Chondrocyte (in vitro differentiated cells): ENCODE measurements at regions not wholly inside any gene's neighbourhood (a gene's known extent, or its start where the extent isn't known, plus 50 kb on each side); places are given as distances from the start of the nearest gene placed in this dataset.
"Not testable (repeated sequence)": the region's sequence is repeated elsewhere in the genome, so short reads cannot be mapped to it uniquely, and the experiment has no call there.

Experiments
- DNase-seq: peaks from one replicate; pipeline ENCODE4 v3.0.0; 2021; ENCODE audit warnings: mixed read lengths, low spot score
- H3K27ac Mint-ChIP-seq: one replicate; pipeline ENCODE4 v1.8.0; 2021; ENCODE audit warnings: mild to moderate bottlenecking, moderate library complexity, mixed read lengths; ENCODE audit not compliant: unreplicated experiment
- H3K27me3 Mint-ChIP-seq: 2 replicates; pipeline ENCODE4 v1.8.0; 2021; ENCODE audit warnings: low read depth, mixed read lengths
- H3K36me3 Mint-ChIP-seq: 2 replicates; pipeline ENCODE4 v1.8.0; 2021; ENCODE audit warnings: low read depth, mixed read lengths
- H3K4me1 Mint-ChIP-seq: 2 replicates; pipeline ENCODE4 v1.8.0; 2021; ENCODE audit warnings: low read depth, mild to moderate bottlenecking, mixed read lengths
- H3K4me3 Mint-ChIP-seq: one replicate; pipeline ENCODE4 v1.8.0; 2021; ENCODE audit warnings: mild to moderate bottlenecking, moderate library complexity, mixed read lengths; ENCODE audit not compliant: unreplicated experiment
- H3K9me3 Mint-ChIP-seq: 2 replicates; pipeline ENCODE4 v1.8.0; 2021; ENCODE audit warnings: low read depth, mixed read lengths
- TF ChIP-seq, protein P1 (sequence below): fragments of 200-600 bp; sonication (generic); IDR thresholded peaks from 2 replicates; pipeline ENCODE4 v1.5.0; 2021; ENCODE audit warnings: antibody characterized with exemption, mild to moderate bottlenecking, moderate library complexity

DNA sequence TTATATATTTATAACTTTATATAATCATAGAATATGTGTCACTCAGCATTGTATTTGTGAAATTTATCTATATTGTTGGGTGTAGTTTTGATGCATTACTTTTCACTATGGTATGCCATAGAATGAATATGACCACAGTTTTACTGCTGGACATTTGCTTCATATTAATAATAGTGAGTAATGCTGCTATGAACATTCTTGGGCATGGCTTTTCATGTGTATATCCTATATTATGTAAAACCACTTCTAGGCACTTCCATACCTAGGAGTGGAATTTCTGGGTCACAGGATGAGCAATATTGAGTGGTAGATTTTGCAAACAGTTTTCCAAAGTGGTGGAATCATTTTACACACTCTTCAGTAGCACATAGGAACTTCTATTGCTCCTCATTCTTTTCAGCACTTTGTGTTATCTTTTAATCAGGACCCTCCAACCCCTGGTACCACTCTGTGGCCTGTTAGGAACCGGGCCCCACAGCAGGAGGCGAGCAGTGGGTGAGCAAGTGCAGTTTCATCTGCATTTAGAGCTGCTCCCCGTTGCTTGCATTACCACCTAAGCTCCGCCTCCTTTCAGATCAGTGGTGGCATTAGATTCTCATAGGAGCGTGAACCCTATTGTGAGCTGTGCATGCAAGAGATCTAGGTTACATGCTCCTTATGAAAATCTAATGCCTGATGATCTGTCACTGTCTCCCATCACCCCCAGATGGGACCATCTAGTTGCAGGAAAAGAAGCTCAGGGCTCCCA, 56.0 kb upstream of the CNIH3 start:
- Mint-ChIP-seq H3K27ac (no peak overlapping the region), H3K4me3 (no peak overlapping the region), H3K36me3 (no peaks in the 10 kb centered on the region), H3K4me1 (peaks cover 5% of the 10 kb centered on the region), H3K9me3 (peaks cover 3% of the 10 kb centered on the region), H3K27me3 (no peaks in the 10 kb centered on the region)
- TF ChIP-seq, protein P1, sequence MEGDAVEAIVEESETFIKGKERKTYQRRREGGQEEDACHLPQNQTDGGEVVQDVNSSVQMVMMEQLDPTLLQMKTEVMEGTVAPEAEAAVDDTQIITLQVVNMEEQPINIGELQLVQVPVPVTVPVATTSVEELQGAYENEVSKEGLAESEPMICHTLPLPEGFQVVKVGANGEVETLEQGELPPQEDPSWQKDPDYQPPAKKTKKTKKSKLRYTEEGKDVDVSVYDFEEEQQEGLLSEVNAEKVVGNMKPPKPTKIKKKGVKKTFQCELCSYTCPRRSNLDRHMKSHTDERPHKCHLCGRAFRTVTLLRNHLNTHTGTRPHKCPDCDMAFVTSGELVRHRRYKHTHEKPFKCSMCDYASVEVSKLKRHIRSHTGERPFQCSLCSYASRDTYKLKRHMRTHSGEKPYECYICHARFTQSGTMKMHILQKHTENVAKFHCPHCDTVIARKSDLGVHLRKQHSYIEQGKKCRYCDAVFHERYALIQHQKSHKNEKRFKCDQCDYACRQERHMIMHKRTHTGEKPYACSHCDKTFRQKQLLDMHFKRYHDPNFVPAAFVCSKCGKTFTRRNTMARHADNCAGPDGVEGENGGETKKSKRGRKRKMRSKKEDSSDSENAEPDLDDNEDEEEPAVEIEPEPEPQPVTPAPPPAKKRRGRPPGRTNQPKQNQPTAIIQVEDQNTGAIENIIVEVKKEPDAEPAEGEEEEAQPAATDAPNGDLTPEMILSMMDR: no peak
- no peak for DNase-seq

DNA sequence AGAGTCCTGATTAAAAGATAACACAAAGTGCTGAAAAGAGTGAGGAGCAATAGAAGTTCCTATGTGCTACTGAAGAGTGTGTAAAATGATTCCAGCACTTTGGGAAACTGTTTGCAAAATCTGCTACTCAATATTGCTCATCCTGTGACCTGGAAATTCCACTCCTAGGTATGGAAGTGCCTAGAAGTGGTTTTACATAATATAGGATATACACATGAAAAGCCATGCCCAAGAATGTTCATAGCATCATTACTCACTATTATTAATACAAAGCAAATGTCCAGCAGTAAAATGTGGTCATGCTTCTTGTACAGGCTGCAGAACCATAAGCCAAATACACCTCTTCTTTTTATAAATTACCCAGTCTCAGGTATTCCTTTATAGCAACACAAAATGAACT, 53.2 kb upstream of the CNIH3 start:
- not testable (repeated sequence) for DNase-seq, H3K27ac Mint-ChIP-seq, H3K27me3 Mint-ChIP-seq, H3K36me3 Mint-ChIP-seq, H3K9me3 Mint-ChIP-seq, H3K4me3 Mint-ChIP-seq
- H3K4me1 Mint-ChIP-seq: peaks cover 13% of the 10 kb centered on the region

DNA sequence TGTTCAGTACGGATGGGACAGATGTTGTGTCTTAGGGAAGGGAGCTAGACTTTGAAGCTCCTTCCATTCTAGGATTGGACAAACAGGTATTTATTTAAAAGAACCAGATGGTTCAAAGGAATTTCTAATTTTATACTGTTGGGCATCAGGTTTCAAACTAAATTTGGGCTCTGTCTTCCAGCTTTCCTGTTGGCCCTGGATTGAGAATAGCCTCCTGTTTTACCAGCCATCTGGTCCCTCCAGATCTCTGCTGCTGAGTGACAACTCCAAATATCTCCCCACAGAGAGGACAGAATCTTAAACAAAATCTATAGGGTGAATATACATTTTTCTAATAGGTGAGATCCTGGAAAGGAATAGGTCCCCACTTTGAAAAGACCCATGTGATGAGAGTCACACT, 52.5 kb upstream of the CNIH3 start:
- Mint-ChIP-seq H3K27me3 (no peaks in the 10 kb centered on the region), H3K9me3 (peaks cover 3% of the 10 kb centered on the region), H3K4me1 (peaks cover 13% of the 10 kb centered on the region), H3K36me3 (no peaks in the 10 kb centered on the region), H3K27ac (no peak overlapping the region), H3K4me3 (no peak overlapping the region)
- TF ChIP-seq, protein P1: no peak
- DNase-seq: no peak

DNA sequence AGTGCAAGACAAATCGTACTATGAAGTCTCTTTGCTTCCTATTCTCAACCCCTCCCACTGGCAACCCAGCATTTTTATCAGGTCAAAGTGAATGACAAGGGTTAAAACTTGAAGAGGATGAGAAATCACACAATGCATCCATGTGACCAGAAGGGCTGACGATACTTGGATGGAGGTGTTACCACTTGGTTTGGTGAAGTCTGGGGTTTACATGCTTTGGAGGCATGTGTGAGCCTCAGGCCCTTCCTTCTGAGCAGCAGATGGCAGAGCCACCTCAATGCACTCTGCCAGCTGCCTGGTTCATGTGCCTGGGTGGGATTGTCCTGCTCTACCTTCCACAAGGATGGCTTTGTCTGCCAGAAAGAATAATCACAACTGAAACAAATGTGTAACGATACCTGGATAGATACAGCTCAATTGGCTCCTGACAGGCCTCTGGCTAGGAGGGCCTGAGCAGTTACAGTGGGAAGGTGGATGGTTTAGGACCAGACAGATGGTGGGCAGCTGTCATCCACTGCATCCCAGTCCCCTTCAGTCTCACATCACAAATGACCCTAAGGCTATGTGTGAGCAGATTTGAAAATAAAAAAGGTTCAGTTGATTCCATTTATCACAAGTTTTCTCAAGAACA, 51.5 kb upstream of the CNIH3 start:
- Mint-ChIP-seq H3K27me3 (no peaks in the 10 kb centered on the region), H3K36me3 (no peaks in the 10 kb centered on the region), H3K4me3 (no peak overlapping the region), H3K4me1 (peaks cover 13% of the 10 kb centered on the region), H3K27ac (no peak overlapping the region), H3K9me3 (peaks cover 3% of the 10 kb centered on the region)
- TF ChIP-seq, protein P1: no peak
- no peak for DNase-seq

DNA sequence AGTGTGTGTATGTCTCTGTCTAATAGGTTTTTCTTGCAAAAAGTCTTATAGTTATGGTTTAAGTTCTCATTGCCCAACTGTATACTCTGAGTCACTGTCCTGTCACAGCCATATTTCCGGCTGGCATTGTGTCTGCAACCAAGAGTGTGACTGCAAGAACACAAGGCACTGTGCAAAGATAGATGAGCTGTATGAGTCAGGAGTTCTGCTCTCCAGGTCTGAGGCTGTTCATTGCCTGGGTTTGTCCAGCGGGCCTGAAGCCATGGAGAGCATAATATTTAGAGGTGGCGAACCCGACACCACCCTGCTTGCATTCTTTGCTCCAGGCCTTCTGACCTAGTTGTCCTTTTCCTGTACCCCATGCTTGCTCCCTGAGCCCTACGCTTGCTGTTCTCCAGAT, 50.9 kb upstream of the CNIH3 start:
- H3K27ac Mint-ChIP-seq: peak overlapping the region; percentile 45
- no peaks in the 10 kb centered on the region for H3K27me3 Mint-ChIP-seq
- H3K4me1 Mint-ChIP-seq: peaks cover 13% of the 10 kb centered on the region
- no peak overlapping the region for H3K4me3 Mint-ChIP-seq
- TF ChIP-seq, protein P1: no peak
- H3K36me3 Mint-ChIP-seq: no peaks in the 10 kb centered on the region
- peaks cover 3% of the 10 kb centered on the region for H3K9me3 Mint-ChIP-seq
- no peak for DNase-seq
